GM12878 (cell line): ENCODE measurements at regions not wholly inside any gene's neighbourhood (a gene's known extent, or its start where the extent isn't known, plus 50 kb on each side); places are given as distances from the start of the nearest gene placed in this dataset.

Source experiments
- ATAC-seq: fragments of 200-7000 bp; cut with Tn5 transposase; 3 replicates; pipeline ENCODE4 v1.9.1; 2020; ENCODE audit warnings: mild to moderate bottlenecking, moderate library complexity
- BruUV-seq: library from RNA; stranded (reverse); fragments of 400-500 nt; replicated peaks from 2 replicates; lab custom pipeline; 2021; lab: Mats Ljungman, UMichigan
- CTCF ChIA-PET: fragments of 300-600 bp; sonication (Branson Sonifier 250); formaldehyde crosslinking; extraction: SDS; loops from one replicate; lab custom pipeline; 2021; ENCODE audit warnings: inconsistent platforms; lab: Yijun Ruan, JAX
- POLR2A ChIA-PET: fragments of 350-600 bp; formaldehyde crosslinking; extraction: SDS; loops from one replicate; lab custom pipeline; 2021; ENCODE audit warnings: inconsistent platforms; lab: Charles Lee
- RAD21 ChIA-PET: fragments of 300-600 bp; sonication (Branson Sonifier 250); formaldehyde crosslinking; loops from one replicate; lab custom pipeline; 2023; ENCODE audit warnings: antibody characterized with exemption; ENCODE audit not compliant: unreplicated experiment; lab: Charles Lee
- SMC1A ChIA-PET: fragments of 300-600 bp; sonication (Branson Sonifier 250); formaldehyde crosslinking; loops from one replicate; lab custom pipeline; 2023; ENCODE audit not compliant: unreplicated experiment, uncharacterized antibody; lab: Charles Lee
- DNase-seq: peaks from one replicate; pipeline ENCODE4 v3.0.0-alpha.2; 2011; ENCODE audit warnings: low read depth, low spot score
- FAIRE-seq: peaks from 3 replicates; lab custom pipeline; 2011; peaks lifted over from hg19 to GRCh38; lab: Jason Lieb, UNC
- H2AFZ ChIP-seq: 2 replicates; pipeline ENCODE4 v1.6.0; 2011; ENCODE audit warnings: low read depth, low read length, control low read depth; ENCODE audit not compliant: control insufficient read depth
- H3K27ac ChIP-seq: 2 replicates; pipeline ENCODE4 v1.5.1; 2011; ENCODE audit warnings: control low read depth; ENCODE audit not compliant: control insufficient read depth, insufficient read depth
- H3K27me3 ChIP-seq, 2 experiments: replicated peaks in 1 of 2; 2 replicates each; pipeline versions ENCODE4 v1.6.0 to v1.6.1; 2011; ENCODE audit warnings: low read length in 1 of 2; ENCODE audit not compliant: control insufficient read depth in 2 of 2, insufficient read depth in 2 of 2
- H3K36me3 ChIP-seq, 2 experiments: 2 replicates each; pipeline ENCODE4 v1.5.1; 2011; ENCODE audit warnings: low read length in 1 of 2; ENCODE audit not compliant: control insufficient read depth in 2 of 2, insufficient read depth in 2 of 2
- H3K4me1 ChIP-seq: 2 replicates; pipeline ENCODE4 v1.6.1; 2011; ENCODE audit warnings: mild to moderate bottlenecking, low read length, moderate library complexity, mixed read lengths; ENCODE audit not compliant: control insufficient read depth, insufficient read depth
- H3K4me2 ChIP-seq: 2 replicates; pipeline ENCODE4 v1.6.0; 2011; ENCODE audit warnings: control low read depth; ENCODE audit not compliant: control insufficient read depth, insufficient read depth
- H3K4me3 ChIP-seq: fragments of 200-600 bp; sonication (generic); 2 replicates; pipeline ENCODE4 v1.5.1; 2016
- H3K79me2 ChIP-seq: 2 replicates; pipeline ENCODE4 v1.6.0; 2011; ENCODE audit warnings: low read length; ENCODE audit not compliant: control insufficient read depth, insufficient read depth
- H3K9ac ChIP-seq: 2 replicates; pipeline ENCODE4 v1.8.0; 2011; ENCODE audit warnings: low read length, control low read depth, mixed read lengths; ENCODE audit not compliant: control insufficient read depth, insufficient read depth
- H3K9me3 ChIP-seq: replicated peaks from 3 replicates; pipeline ENCODE4 v1.5.1; 2011; ENCODE audit warnings: mild to moderate bottlenecking, low read length; ENCODE audit not compliant: control insufficient read depth, insufficient read depth
- H4K20me1 ChIP-seq: 2 replicates; pipeline ENCODE4 v1.6.0; 2011; ENCODE audit not compliant: control insufficient read depth, insufficient read depth
- E2F8 ChIP-seq: fragments of 450-650 bp; IDR thresholded peaks from 2 replicates; pipeline ENCODE4 v1.6.1; 2018; ENCODE audit warnings: mild to moderate bottlenecking, low read depth, moderate library complexity; ENCODE audit not compliant: partially characterized antibody
- E4F1 ChIP-seq: fragments of 450-650 bp; IDR thresholded peaks from 2 replicates; pipeline ENCODE4 v1.6.1; 2018; ENCODE audit warnings: borderline replicate concordance, mild to moderate bottlenecking; ENCODE audit not compliant: partially characterized antibody
- HCFC1 ChIP-seq: fragments of 150-350 bp; IDR thresholded peaks from 2 replicates; pipeline ENCODE4 v1.6.1; 2014; ENCODE audit warnings: low read length
- MEF2B ChIP-seq: fragments of 450-650 bp; IDR thresholded peaks from 2 replicates; pipeline ENCODE4 v1.6.1; 2018; ENCODE audit warnings: mild to moderate bottlenecking, moderate library complexity; ENCODE audit not compliant: partially characterized antibody, poor library complexity, severe bottlenecking
- NFYA ChIP-seq: IDR thresholded peaks from 2 replicates; pipeline ENCODE4 v1.6.1; 2011; ENCODE audit warnings: low read depth, mild to moderate bottlenecking, low read length, improper control_type of control experiment, borderline replicate concordance
- NKRF ChIP-seq: fragments of 450-650 bp; conservative IDR thresholded peaks from 2 replicates; pipeline ENCODE4 v1.6.1; 2017; ENCODE audit warnings: mild to moderate bottlenecking, moderate library complexity
- RUNX3 ChIP-seq: IDR thresholded peaks from 2 replicates; pipeline ENCODE4 v1.6.1; 2012; ENCODE audit warnings: low read length, inconsistent platforms
- SMAD1 ChIP-seq: fragments of 450-650 bp; IDR thresholded peaks from 2 replicates; pipeline ENCODE4 v1.6.1; 2018; ENCODE audit warnings: mild to moderate bottlenecking, low read depth; ENCODE audit not compliant: partially characterized antibody
- SRF ChIP-seq, 2 experiments: IDR thresholded peaks; 2 replicates each; pipeline ENCODE4 v1.6.1; 2011; ENCODE audit warnings: low read depth in 2 of 2, low read length in 2 of 2, mild to moderate bottlenecking in 1 of 2, moderate library complexity in 1 of 2
- STAT3 ChIP-seq: IDR thresholded peaks from 2 replicates; pipeline ENCODE4 v1.6.1; 2011; ENCODE audit warnings: low read depth, low read length, improper control_type of control experiment
- TCF3 ChIP-seq: IDR thresholded peaks from 2 replicates; pipeline ENCODE4 v1.6.1; 2012; ENCODE audit warnings: low read depth, mild to moderate bottlenecking, low read length, borderline replicate concordance; ENCODE audit not compliant: insufficient read depth
- ZBED1 ChIP-seq: IDR thresholded peaks from 2 replicates; pipeline ENCODE4 v1.6.1; 2016; ENCODE audit warnings: borderline replicate concordance
- WGBS: methylation state at CpG from one replicate; pipeline ENCODE4 v1.1.6; 2016; ENCODE audit warnings: low lambda C conversion rate; ENCODE audit not compliant: insufficient replicate concordance, insufficient coverage; ENCODE audit errors: missing lambda C conversion rate; 5-methylcytosine and 5-hydroxymethylcytosine counted together
- in situ Hi-C: fragments of 300-500 bp; cut with MboI; formaldehyde crosslinking; loops from 9 replicates; pipeline ENCODE4 v1.14.3; 2018; ENCODE audit warnings: mixed read lengths
- intact Hi-C: fragments of 100-400 bp; cut with micrococcal nuclease; formaldehyde crosslinking; loops from one replicate; pipeline ENCODE4 v1.14.2; 2022; ENCODE audit not compliant: unreplicated experiment

GRCh38 chr15:96470681-96471310 lies 140.3 kb downstream of the NR2F2 start:
- WGBS = 27% methylated on average over 19 of the region's 19 CpGs
- Histone ChIP-seq H3K9ac (no peak overlapping the region), H2AFZ (no peak overlapping the region), H3K4me2 (no peak overlapping the region), H3K4me1 (no peaks in the 10 kb centered on the region), H3K27ac (no peak overlapping the region), H3K9me3 (no peaks in the 10 kb centered on the region), H3K36me3 (no peaks in the 10 kb centered on the region), H3K4me3 (no peak overlapping the region), H4K20me1 (no peaks in the 10 kb centered on the region), H3K27me3 (peaks cover 0 to 2% of the 10 kb centered on the region in 2 experiments; a peak in 1 of 4 replicates), H3K79me2 (no peaks in the 10 kb centered on the region)
- in situ Hi-C loops = no loop called here
- POLR2A ChIA-PET = no interaction called here
- no peak for DNase-seq
- SMC1A ChIA-PET = no interaction called here
- CTCF ChIA-PET = interaction anchor here (0.5 to 1.2 kb wide), 4 partner anchors 10 to 21 kb away, joined by 3 to 4 read pairs (median 3); no protein-coding TSS in a partner anchor
- RAD21 ChIA-PET = no interaction called here
- no peak for FAIRE-seq
- BruUV-seq = no TSS peak
- intact Hi-C loops = no loop called here
- no peak for ATAC-seq
- TF ChIP-seq RUNX3 (no peak), SRF (IDR thresholded peaks at IDR 0.05; ENCODE audit: low read depth in 2 of 2, low read length in 2 of 2) (no peak), MEF2B (no peak), NFYA (no peak), NKRF (no peak), SMAD1 (no peak), HCFC1 (no peak), STAT3 (no peak), TCF3 (no peak), ZBED1 (no peak), E4F1 (no peak), E2F8 (no peak)
